GM19467 (cell line): ENCODE measurements at regions not wholly inside any gene's neighbourhood (a gene's known extent, or its start where the extent isn't known, plus 50 kb on each side); places are given as distances from the start of the nearest gene placed in this dataset.

Source experiments
- ATAC-seq: cut with Tn5 transposase; IDR thresholded peaks from one replicate; pipeline ENCODE4 v1.9.1; 2021; ENCODE audit warnings: mild to moderate bottlenecking, moderate library complexity; ENCODE audit not compliant: unreplicated experiment

DNA sequence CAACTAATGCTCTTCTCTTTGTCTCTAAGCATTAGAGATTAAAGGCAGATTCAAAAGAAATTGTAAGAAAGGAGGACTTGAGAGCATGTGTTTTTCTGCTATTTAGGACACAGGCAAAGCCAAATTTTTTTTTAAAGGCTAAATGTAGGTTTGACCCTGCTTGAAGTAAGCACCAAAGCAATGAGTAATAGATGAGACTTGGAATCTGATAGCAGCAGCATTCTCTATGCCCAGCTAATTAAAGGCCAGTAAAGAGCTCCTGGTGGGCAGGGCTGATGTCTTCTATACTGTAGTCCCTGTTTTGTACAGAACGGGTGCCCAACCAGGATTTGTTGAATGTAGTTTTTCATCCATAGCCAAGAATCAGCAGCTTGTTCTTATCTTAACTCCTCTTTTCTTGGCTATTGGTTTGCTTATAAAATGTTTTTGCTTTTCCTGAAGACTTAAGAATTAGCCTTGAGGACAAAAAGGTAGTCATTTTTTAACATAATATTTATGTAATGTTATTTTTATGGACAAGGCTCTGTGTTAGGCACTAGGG, 179.6 kb downstream of the LMO4 start:
- ATAC-seq, result no peak

DNA sequence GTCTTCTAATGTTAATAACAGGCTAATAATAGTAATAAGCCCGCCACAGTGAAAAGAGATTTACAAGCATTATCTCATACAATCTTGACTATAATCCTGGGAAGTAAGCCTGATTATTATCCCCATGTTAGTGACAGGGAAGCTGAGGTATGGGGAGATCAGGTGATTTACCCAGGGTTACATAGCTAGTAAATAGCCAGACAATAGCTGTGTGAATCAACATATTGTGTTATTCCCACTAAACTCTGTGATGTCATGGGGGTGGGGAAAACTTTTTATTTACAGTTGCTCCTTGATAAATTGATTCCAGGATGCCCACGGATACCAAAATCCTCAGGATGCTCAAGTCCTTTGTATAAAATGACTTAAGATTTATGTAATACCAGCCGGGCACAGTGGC, 181.9 kb downstream of the LMO4 start:
- no peak for ATAC-seq

DNA sequence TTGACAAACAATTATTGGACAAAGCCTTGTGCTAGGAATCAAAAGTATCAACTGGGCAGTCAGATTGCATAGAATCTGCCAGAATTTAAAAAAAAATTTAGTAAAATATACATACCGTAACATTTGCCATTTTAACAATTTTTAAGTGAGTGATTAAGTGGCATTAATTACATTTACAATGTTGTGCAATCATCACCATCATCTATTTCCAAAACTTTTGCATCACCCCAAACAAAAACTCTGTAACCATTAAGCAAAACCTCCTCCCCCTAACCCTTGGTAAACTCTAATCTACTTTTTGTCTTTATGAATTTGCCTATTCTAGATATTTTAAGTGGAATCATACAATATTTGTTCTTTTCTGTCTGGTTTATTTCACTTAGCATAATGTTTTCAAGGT, 182.8 kb downstream of the LMO4 start:
- ATAC-seq, result no peak

DNA sequence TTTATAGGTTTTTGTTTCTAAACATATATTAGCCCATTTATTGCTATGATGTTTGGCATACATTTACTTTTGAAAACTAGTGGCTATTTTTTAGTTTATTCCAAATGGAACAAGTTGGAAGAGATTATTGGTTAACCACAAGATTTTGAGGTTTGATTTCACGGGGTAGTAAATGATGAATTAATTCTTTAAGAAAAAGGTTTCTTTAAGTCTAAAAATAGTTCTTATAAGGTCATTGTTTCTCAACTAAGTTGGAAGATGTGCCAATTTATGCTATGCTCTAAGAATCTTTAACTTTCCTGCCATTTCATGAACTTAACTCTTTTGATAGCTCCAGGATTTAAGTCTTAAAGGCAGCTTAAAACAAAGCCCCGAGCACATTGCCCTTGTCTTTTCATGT, 183.8 kb downstream of the LMO4 start:
- ATAC-seq, result no peak

DNA sequence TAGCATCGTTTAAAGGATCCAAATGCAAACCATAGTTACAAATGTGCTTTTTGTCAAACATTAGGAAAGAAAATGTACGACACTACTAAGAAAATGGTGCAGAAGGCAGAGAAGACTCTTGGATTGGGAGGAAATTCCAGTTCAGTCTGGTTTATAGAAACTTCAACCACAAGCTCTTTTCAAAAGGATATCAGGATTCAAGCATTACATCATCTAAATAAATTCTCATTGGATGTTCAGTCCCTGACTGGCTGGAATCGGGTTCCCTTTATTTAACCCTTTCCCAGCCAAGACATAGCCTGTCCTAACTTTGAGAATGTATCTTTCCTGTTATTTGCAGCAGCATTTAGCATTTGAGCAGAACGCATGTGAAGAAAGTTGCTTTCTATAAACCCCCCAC, 184.6 kb downstream of the LMO4 start:
- no peak for ATAC-seq

DNA sequence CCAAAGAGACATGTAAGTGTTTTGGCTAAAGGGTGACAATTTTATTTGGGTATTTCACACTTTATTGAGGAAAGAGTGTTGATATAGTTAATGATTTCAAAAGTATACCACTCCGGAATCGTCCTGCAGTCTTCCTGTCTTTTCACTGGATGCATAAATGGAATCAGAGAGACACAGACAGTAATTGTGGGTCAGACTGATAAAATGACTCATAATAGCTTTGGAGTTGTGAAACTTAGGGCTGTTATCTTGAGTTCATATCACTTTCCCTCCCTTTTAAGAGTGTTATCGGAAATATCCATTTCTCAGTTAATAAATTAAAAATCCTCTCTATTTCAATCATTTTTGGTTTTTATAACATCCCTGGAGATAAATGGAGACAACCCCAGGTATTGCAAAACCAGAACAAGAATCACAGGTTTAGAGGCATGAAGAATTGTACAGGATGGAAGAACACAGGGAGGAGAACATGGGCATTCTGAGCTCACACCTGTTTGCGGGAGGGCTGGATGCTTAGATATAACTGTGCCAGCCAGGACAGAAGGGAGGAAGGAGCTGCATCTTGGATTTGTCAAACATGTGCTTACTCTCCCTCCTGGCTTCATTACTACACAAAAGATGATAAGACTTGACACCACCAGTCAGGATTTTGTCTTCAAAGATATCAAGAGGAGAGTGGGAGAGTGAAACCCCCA, 185.4 kb downstream of the LMO4 start:
- no peak for ATAC-seq

DNA sequence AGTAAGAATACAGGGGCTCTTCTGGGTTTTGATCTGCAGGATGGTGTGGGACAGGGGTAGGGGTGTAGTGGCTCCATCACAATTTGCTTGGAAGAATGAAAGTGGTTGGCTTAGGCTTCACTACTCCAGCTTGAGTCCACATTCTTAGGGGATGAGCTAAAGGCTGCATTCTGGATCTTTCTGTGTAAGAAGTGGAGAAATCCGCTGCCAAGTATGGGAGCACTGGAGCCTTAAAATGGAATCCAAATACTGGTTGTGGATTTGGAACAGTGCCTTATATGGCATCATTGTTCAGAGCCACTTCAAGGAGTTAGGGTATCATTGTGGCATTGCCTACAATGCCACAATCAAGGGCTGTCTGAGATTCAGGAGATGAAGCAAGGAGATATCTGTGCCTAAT, 187.1 kb downstream of the LMO4 start:
- ATAC-seq, result no peak

DNA sequence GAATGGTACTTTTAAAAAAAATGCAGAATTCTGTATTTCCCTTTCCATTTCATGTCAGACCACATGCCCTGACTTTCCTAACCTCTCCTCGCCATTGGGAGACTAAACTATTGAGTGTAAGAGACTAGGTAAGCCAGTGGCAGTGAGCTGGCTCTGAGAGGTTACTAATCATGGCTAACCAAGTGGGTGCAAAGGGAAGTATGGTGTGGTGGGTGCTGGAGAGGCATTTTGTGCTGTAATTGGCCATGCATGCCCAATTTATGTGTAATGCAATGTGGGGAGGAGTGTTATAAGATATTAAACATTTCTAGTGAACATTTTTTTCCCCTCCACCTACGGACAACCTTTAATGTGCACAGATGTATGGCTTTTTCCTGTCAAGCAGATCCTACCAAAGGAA, 190.1 kb downstream of the LMO4 start:
- no peak for ATAC-seq

DNA sequence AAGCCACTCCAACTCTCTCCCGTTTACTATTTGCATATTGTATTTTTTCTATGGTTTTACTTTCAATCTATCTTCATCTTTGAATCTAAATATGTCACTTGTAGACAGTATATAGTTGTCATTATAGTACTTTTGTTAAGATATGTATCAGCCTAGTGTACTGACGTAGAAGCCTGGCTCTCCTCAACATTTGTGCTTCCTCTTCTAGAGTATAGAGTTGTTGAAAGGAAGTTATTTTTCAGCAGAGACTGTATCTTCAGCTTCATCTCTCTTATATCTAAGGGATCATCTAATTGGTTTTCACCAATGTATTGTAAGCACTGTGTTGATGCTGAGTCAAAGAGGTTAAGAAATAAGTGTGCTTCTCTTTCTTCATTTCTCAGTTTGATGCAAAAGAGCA, 192.8 kb downstream of the LMO4 start:
- ATAC-seq, result no peak

DNA sequence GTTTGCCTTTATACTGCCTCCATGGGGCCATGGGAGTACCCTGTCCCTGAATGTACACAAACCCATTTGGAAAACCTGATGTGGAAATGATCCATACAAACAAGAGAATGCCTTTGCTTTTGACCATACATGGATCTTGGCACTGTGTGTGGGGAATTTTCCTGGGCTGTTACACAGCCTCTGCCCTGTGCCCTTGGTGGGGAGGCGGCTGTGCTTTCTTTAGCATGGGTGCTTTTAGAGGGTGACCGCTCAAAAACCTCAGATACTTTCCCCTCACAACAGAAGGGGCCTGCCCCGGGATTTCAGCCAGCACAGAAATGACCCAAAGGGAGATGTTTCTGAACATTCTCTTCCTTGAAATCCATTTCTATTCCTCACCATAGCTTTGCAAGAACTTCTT, 194.8 kb downstream of the LMO4 start:
- no peak for ATAC-seq

DNA sequence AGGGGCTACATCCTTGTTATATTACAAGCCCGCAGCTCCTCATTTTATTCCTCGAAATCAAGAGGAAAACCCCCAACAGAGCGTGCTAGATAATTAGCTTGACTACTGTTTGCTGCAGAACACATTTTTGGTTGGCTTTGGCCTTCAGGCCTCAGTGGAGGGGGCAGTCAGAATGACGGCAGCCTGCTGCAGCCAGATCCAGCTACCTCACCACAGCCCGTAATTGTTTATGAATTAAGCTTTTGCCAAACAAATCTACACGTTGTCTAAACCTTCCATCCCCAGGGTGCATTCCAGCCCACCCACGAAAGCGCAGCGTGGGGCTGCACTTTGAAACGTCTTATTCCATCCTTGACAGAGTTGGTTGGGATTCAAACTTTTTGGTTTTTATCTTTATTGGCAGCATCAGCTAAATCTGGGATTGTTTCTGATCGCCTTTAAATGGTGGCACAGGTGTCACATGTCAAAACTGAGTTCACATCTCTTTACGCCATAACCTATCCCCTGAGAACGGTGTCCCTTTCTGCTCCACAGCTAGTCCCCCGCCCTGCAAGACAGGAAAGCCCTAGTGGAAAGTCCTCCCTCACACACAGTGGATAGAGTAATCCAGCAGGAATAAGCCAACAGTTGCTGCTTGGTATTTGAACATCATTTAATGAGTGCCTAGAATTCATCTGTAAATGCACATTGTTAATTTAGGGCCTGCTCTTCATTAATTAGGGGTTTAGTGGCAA, 195.5 kb downstream of the LMO4 start:
- no peak for ATAC-seq

DNA sequence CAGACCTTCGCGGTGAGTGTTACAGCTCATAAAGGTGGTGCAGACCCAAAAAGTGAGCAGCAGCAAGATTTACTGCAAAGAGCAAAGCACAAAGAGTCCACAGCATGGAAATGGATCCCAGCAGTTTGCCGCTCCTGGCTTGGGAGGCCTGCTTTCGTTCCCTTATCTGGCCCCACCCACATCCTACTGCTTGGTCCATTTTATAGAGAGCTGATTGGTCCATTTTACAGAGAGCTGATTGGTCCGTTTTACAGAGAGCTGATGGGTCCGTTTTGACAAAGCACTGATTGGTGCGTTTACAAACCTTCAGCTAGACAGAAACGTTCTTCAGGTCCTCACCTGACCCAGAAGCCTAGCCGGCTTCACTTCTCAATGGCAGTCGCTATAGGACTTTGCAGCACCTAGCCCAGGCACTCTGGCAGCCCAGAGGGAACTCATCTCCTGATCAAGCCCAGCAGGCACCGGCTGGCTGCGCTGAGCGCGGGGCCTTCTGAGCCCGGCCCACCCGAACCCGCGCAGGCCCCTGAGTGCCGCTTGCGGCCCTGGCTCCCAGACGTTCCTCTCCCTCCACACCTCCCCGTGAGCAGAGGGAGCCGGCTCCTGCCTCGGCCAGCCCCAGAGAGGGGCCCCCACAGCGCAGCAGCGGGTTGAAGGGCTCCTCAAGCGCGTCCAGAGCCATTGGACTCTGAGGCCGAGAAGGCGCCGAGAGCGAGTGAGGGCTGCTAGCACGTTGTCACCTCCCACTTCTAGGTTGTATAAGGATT, 200.3 kb downstream of the LMO4 start:
- no peak for ATAC-seq

DNA sequence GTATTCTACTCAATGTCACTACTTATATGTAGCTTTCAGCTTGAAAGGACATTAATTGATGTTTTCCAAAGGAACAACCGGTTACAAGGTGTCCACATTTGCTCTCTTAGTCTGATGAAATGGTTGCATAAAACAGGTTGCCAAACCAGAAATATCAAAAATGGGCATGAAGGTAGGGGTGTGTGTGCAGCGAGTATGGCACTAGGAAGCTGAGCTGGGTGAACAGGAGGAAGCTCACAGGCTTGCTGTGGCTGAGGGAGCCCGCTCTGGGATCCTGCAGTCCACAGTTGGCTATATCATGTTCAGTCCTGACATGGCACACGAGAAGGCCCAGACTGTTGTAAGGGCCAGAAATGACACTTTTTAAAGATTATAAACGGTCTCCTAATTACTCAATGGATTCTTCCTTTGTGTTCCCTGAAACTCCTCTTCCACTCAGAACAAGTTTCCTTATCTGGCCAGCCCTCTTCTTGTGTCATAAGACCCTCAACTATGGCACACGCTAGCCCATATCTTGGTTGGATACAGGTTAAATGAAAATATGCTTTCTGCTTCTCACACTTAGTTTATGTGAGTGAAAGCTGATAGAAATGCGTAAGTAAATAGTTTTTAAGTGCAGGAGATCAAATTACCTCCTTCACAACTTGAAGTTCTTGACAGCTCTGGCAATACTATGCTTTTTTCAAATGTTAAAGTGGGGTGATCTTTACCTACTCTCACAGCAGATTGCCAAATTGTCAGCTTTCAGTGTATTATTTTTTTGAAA, 201.5 kb downstream of the LMO4 start:
- no peak for ATAC-seq

DNA sequence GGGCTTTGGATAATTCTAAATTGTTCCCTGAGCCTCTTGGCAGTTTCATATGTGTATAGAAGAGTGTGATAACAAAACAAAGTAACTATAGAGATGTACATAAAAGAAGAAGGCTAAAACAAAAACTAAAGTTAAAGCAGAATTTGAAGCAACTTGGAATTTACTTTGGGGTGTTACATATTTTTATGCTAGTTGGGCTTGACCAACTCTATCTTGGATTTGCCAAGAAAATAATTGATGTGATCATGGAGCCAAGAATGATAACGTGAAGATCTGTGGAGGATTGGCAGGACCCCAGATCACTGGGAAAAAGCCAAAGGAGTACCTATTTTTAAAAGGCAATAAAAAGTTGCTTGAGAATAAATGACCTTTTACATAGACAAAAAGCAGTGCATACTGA, 206.9 kb downstream of the LMO4 start:
- no peak for ATAC-seq

DNA sequence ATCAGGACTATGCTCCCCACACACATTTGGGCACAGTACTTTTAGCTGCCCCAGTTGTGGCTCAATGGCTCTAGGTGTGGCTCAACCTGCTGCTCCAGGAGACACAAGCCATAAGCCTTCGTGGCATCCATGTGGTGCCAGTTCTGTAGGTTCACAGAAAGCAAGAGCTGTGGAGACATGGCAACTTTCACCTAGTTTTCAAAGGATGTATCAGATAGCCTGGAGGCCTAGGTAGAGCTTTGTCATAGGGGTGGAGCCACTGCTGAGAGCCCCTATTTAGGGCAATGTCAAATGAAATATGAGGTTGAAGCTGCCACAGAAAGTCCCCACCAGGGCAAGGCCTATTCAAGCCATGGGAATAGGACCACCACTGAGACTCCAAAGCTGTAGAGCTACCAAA, 210.5 kb downstream of the LMO4 start:
- ATAC-seq, result no peak

DNA sequence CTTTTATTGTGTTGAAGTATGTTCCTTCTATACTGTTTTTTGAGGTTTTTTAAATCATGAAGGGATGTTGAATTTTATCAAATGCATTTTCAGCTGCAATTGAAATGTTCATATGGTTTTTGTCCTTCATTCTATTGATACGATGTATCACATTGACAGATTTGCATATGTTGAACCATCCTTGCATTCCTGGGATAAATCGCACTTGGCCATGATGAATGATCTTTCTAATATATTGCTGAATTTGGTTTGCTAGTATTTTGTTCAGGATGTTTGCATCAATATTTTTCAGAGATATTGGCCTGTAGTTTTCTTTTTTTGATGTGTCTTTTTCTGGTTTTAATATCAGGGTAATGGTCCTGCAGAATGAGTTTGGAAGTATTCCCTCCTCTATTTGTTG, 214.0 kb downstream of the LMO4 start:
- no peak for ATAC-seq

DNA sequence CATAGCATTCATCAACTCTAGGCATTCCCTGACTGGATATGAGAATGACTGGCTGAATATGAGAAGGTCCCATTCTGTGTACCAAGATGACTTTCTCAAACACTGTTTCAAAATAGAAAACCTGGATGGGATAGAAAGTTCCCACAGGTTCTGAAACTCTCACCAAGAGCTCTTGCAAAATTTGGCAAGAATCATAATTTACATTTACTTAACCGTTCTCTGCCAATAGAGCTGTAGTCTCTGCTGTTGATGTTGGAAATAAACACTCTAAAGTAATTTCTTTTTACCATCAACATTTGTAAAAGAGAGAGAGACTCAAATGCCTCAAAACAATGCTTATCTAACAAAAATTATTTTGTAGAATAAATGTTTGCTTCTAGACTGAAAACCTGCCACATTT, 221.1 kb downstream of the LMO4 start:
- no peak for ATAC-seq

DNA sequence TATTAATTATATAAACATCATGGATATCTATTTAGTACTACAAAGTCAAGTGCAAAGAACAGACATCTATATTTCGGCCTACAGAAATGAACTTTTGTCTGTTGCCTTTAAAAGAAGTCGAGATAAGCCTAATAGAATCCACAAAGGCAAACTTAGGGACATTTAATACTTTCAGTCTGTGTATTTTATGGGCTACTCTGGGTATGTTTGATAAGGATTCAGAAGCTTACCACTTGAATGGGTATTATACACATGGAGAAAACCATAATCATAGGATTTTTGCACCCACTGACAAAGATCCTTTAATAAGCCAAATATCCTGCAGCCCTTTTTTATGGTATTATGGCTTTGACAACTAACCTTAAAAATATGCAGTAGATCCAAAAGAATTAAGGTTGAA, 224.8 kb downstream of the LMO4 start:
- ATAC-seq, result no peak

DNA sequence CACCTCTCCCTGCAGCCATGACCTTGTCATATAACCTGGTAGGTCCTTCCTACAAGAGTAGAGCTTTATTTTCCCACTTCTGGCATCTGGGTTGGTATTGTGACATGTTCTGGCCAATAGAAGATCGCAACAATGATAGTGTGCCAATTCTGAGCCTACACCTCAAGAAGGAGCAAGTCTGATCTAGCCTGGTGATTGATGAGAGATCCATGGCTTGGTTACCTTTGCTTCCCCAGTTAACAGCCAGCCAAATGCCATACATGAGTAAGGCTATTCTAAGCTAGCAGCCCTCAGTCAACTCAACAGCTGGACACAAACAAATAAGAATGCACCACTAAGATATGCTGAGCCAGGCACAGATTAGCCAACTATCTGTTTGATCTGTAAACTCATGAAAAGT, 226.7 kb downstream of the LMO4 start:
- ATAC-seq, result no peak

DNA sequence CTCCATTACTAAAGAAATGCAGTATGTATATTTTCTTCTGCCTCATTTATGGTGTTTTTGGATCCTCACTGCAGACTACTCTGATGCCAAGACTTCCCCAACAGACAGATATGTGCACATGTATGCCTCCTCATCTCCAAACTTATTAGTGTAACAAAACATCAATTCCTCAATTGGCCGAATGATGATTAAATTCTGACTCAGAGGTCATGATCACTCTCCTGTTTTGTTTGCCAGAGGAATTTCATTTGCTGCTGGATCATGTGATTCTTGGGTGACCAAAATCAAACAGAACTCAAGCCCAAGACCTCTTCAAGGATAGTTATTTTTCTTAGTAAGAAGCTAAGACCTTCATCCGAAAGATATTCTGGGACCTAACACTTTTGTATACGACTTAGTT, 227.6 kb downstream of the LMO4 start:
- ATAC-seq, result no peak

DNA sequence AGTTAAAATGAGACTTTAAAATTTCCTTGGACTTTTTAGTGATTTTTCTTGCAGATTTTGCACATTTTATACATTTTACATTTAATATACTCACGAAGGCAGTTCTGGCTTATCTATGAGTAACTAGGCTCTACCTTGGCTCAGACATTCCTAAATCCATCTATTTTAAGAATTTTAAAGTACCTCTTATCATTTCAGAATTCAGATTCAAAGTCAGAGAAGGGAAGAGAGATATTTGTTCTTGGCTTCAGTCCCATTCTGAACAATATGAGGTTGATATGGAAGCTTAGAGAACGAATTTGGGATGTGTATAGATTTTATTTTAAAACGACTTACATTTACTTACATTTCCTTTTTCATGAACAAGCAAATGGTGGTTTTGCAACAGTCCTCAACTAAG, 230.2 kb downstream of the LMO4 start:
- ATAC-seq, result no peak
